CD14-positive monocyte (primary cell): ENCODE measurements at regions not wholly inside any gene's neighbourhood (a gene's known extent, or its start where the extent isn't known, plus 50 kb on each side); places are given as distances from the start of the nearest gene placed in this dataset.

Experiments used
- DNase-seq, 3 donors: peaks; one replicate each; pipeline ENCODE4 v3.0.0-alpha.2; 2011 to 2022
- H2AFZ ChIP-seq: 2 replicates; pipeline ENCODE4 v1.6.0; 2012; ENCODE audit warnings: mild to moderate bottlenecking, low read depth, low read length, inconsistent platforms; ENCODE audit not compliant: insufficient read depth, poor library complexity, severe bottlenecking
- H3K27ac ChIP-seq, 2 donors: 1 replicate in 1 of 2; 2 replicates in 1 of 2; pipeline ENCODE4 v1.5.1; 2012 to 2013; ENCODE audit warnings: low read length in 2 of 2, control low read depth in 1 of 2, inconsistent platforms in 1 of 2, low read depth in 1 of 2, mild to moderate bottlenecking in 1 of 2
- H3K27me3 ChIP-seq, 2 donors: one replicate each; pipeline versions ENCODE4 v1.6.0 to v1.6.1; 2011 to 2013; ENCODE audit warnings: low read length in 2 of 2; ENCODE audit not compliant: control insufficient read depth in 2 of 2, insufficient read depth in 2 of 2
- H3K36me3 ChIP-seq, 2 donors: replicated peaks in 1 of 2; 1 replicate in 1 of 2; 2 replicates in 1 of 2; pipeline versions ENCODE4 v1.5.1 to v1.6.1; 2012 to 2013; ENCODE audit warnings: low read length in 2 of 2, control low read depth in 1 of 2, inconsistent platforms in 1 of 2, mild to moderate bottlenecking in 1 of 2; ENCODE audit not compliant: insufficient read depth in 2 of 2, control insufficient read depth in 1 of 2
- H3K4me1 ChIP-seq, 2 donors: 1 replicate in 1 of 2; 2 replicates in 1 of 2; pipeline versions ENCODE4 v1.5.1 to v1.6.1; 2012 to 2013; ENCODE audit warnings: low read length in 2 of 2, control low read depth in 1 of 2, inconsistent platforms in 1 of 2, mild to moderate bottlenecking in 1 of 2, moderate library complexity in 1 of 2; ENCODE audit not compliant: insufficient read depth in 2 of 2, control insufficient read depth in 1 of 2
- H3K4me2 ChIP-seq: replicated peaks from 2 replicates; pipeline ENCODE3; 2012; ENCODE audit warnings: low read length, moderate library complexity, mild to moderate bottlenecking; ENCODE audit not compliant: poor library complexity, severe bottlenecking; ENCODE audit errors: extremely low read depth
- H3K4me3 ChIP-seq, 3 experiments: fragments of 200-600 bp in 1 of 3; sonication (generic) in 1 of 3; replicated peaks in 1 of 3; 1 replicate in 2 of 3; 2 replicates in 1 of 3; pipeline ENCODE4 v1.5.1; 2011 to 2013; ENCODE audit warnings: low read length in 3 of 3, mild to moderate bottlenecking in 3 of 3, control low read depth in 2 of 3, low read depth in 2 of 3, inconsistent platforms in 1 of 3, moderate library complexity in 1 of 3
- H3K79me2 ChIP-seq: 2 replicates; pipeline ENCODE4 v1.6.0; 2012; ENCODE audit warnings: mild to moderate bottlenecking, control low read depth, inconsistent platforms, low read length, moderate library complexity; ENCODE audit not compliant: insufficient read depth
- H3K9ac ChIP-seq: 2 replicates; pipeline ENCODE4 v1.6.0; 2017; ENCODE audit warnings: low read length, mild to moderate bottlenecking; ENCODE audit not compliant: insufficient read depth, poor library complexity, severe bottlenecking
- H3K9me3 ChIP-seq, 2 donors: replicated peaks in 1 of 2; 1 replicate in 1 of 2; 2 replicates in 1 of 2; pipeline versions ENCODE4 v1.5.1 to v1.6.1; 2012 to 2013; ENCODE audit warnings: low read length in 2 of 2, control low read depth in 1 of 2; ENCODE audit not compliant: control insufficient read depth in 1 of 2, insufficient read depth in 1 of 2
- H4K20me1 ChIP-seq: 2 replicates; pipeline ENCODE4 v1.6.0; 2012; ENCODE audit warnings: mild to moderate bottlenecking, low read length, control low read depth, moderate library complexity; ENCODE audit not compliant: insufficient read depth
- H3K27ac Mint-ChIP-seq, 7 donors: one replicate each; pipeline ENCODE4 v1.8.0; 2020; ENCODE audit warnings: mild to moderate bottlenecking in 7 of 7, mixed read lengths in 7 of 7, moderate library complexity in 6 of 7, inconsistent platforms in 2 of 7
- H3K27me3 Mint-ChIP-seq, 3 donors: one replicate each; pipeline ENCODE4 v1.8.0; 2021 to 2022; ENCODE audit warnings: low read depth in 3 of 3, mild to moderate bottlenecking in 3 of 3, mixed read lengths in 3 of 3, moderate library complexity in 3 of 3, inconsistent platforms in 1 of 3
- H3K36me3 Mint-ChIP-seq, 2 donors: one replicate each; pipeline ENCODE4 v1.8.0; 2020; ENCODE audit warnings: mixed read lengths in 2 of 2, inconsistent platforms in 1 of 2, mild to moderate bottlenecking in 1 of 2
- H3K4me1 Mint-ChIP-seq: one replicate; pipeline ENCODE4 v1.8.0; 2020; ENCODE audit warnings: mild to moderate bottlenecking, mixed read lengths
- H3K4me3 Mint-ChIP-seq, 2 donors: one replicate each; pipeline ENCODE4 v1.8.0; 2020; ENCODE audit warnings: mild to moderate bottlenecking in 2 of 2, mixed read lengths in 2 of 2, moderate library complexity in 1 of 2
- H3K9me3 Mint-ChIP-seq, 7 donors: one replicate each; pipeline ENCODE4 v1.8.0; 2020 to 2022; ENCODE audit warnings: mixed read lengths in 7 of 7, mild to moderate bottlenecking in 6 of 7, moderate library complexity in 6 of 7, inconsistent platforms in 2 of 7
- WGBS: methylation state at CpG from one replicate; pipeline ENCODE4 v1.1.5; 2013; ENCODE audit warnings: missing lambda C conversion rate; ENCODE audit not compliant: insufficient coverage; 5-methylcytosine and 5-hydroxymethylcytosine counted together
- intact Hi-C, 2 donors: fragments of 100-400 bp; cut with micrococcal nuclease; formaldehyde crosslinking; loops; one replicate each; pipeline versions ENCODE4 v1.15.0 to v1.15.1; 2023
- TF ChIP-seq, protein P1 (sequence below): fragments of 200-600 bp; IDR thresholded peaks from one replicate; pipeline ENCODE4 v1.8.0; 2022; ENCODE audit warnings: antibody characterized with exemption, mild to moderate bottlenecking

DNA sequence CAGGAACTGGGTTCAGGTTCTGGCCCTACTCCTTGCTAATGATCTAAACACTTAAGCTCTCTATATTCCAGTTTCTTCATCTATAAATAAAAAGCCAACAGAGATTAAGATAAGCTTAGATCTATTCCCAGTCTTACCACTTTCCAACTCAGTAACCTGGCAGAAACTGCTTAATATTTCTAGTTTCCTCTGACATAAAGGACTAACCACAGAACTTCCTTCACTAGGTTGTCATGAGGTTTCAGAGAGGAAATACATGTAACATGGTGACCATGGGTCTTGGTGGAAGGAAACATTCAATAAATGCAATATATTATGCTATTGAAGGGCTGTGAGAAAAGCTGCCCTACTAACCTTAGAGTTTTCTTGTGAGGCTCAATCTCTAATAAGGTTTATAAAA is 114.4 kb upstream of the PDE1A start:
- TF ChIP-seq, protein P1, sequence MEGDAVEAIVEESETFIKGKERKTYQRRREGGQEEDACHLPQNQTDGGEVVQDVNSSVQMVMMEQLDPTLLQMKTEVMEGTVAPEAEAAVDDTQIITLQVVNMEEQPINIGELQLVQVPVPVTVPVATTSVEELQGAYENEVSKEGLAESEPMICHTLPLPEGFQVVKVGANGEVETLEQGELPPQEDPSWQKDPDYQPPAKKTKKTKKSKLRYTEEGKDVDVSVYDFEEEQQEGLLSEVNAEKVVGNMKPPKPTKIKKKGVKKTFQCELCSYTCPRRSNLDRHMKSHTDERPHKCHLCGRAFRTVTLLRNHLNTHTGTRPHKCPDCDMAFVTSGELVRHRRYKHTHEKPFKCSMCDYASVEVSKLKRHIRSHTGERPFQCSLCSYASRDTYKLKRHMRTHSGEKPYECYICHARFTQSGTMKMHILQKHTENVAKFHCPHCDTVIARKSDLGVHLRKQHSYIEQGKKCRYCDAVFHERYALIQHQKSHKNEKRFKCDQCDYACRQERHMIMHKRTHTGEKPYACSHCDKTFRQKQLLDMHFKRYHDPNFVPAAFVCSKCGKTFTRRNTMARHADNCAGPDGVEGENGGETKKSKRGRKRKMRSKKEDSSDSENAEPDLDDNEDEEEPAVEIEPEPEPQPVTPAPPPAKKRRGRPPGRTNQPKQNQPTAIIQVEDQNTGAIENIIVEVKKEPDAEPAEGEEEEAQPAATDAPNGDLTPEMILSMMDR: no peak
- H3K27me3 Mint-ChIP-seq: peaks cover 0 to 1% (median 0%) of the 10 kb centered on the region in 3 donors
- H3K4me1 ChIP-seq: peaks cover 19 to 20% of the 10 kb centered on the region in 2 donors

DNA sequence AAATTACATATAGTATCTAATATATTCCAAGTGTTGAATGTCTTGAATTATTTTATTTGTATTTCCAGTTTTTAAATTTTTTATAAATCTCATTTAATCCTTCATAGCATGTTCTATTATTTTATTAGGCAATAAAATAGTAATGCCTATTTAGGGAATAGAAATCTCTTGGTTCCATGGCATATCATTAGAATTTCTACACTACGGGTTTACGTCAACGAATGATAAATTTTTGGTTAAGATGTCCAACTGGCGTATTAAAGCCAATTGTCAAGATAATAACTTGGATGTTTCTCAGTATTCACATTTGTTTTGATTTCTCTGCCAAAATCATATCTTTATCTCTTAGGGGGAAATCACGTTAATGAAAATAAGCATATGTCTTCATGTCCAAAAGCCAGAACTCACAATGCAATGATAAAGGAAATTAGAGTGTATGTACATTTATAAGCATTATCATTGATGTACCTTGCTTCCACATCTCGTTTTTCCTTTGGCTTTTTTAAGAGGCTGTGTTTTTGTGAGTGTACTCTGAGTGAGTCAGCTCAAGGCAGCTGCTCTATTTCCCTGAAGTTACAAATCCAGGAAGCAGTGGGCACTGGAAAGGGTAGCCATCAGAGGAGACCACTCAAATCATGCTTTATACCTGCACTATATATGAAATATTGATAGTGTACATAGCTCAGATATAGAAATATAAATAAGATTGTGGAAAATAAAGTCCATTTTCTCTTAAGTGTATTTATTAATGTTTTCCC is 115.8 kb upstream of the PDE1A start:
- H3K4me3 Mint-ChIP-seq: no peak overlapping the region
- no peaks in the 10 kb centered on the region for H3K79me2 ChIP-seq
- DNase-seq: no peak
- TF ChIP-seq, protein P1: no peak
- H3K27ac ChIP-seq: no peak overlapping the region
- H3K27me3 ChIP-seq: no peaks in the 10 kb centered on the region
- H3K4me1 ChIP-seq: peaks cover 19 to 20% of the 10 kb centered on the region in 2 donors
- no peaks in the 10 kb centered on the region for H3K36me3 ChIP-seq
- intact Hi-C loops: no loop called here
- peaks cover 0 to 1% (median 0%) of the 10 kb centered on the region in 3 donors for H3K27me3 Mint-ChIP-seq
- no peak overlapping the region for H3K9ac ChIP-seq
- H3K4me2 ChIP-seq: no peak overlapping the region
- no peaks in the 10 kb centered on the region for H3K9me3 ChIP-seq
- H3K4me1 Mint-ChIP-seq: peaks cover 19% of the 10 kb centered on the region
- no peaks in the 10 kb centered on the region for H4K20me1 ChIP-seq
- no peak overlapping the region for H3K27ac Mint-ChIP-seq
- H3K9me3 Mint-ChIP-seq: no peaks in the 10 kb centered on the region
- WGBS: no CpG with 5 or more reads among the region's 6 CpGs
- no peak overlapping the region for H2AFZ ChIP-seq
- H3K4me3 ChIP-seq: no peak overlapping the region
- H3K36me3 Mint-ChIP-seq: no peaks in the 10 kb centered on the region

More for the DNA sequence above, 114.4 kb upstream of the PDE1A start:
- no peaks in the 10 kb centered on the region for H4K20me1 ChIP-seq
- intact Hi-C loops: no loop called here
- peak in 2 of 3 donors; percentile 1 to 4 for DNase-seq
- no peaks in the 10 kb centered on the region for H3K79me2 ChIP-seq
- H3K36me3 ChIP-seq: no peaks in the 10 kb centered on the region
- peak overlapping the region in 1 of 2 donors; percentile 49 for H3K27ac ChIP-seq
- Mint-ChIP-seq H3K4me3 (peak overlapping the region in 1 of 2 donors; percentile 21), H3K9me3 (peaks cover 0 to 2% (median 0%) of the 10 kb centered on the region in 7 donors), H3K36me3 (no peaks in the 10 kb centered on the region), H3K4me1 (peaks cover 12% of the 10 kb centered on the region), H3K27ac (peak overlapping the region in 1 of 7 donors; percentile 15)
- no peaks in the 10 kb centered on the region for H3K27me3 ChIP-seq
- no peaks in the 10 kb centered on the region for H3K9me3 ChIP-seq
- peak overlapping the region; percentile 11 for H3K4me2 ChIP-seq
- H3K9ac ChIP-seq: no peak overlapping the region
- H3K4me3 ChIP-seq: peak overlapping the region in 1 of 3 experiments; percentile 20
- H2AFZ ChIP-seq: no peak overlapping the region
